Astrocyte (in vitro differentiated cells and primary cell): ENCODE measurements at regions not wholly inside any gene's neighbourhood (a gene's known extent, or its start where the extent isn't known, plus 50 kb on each side); places are given as distances from the start of the nearest gene placed in this dataset.
A peak's percentile ranks its signal among the peaks of the same experiment; 100 is the strongest.

ENCODE experiments used
- DNase-seq: peaks from one replicate; pipeline ENCODE4 v3.0.0-alpha.2; 2010; ENCODE audit warnings: low read depth
- FAIRE-seq: peaks from 2 replicates; lab custom pipeline; 2011; peaks lifted over from hg19 to GRCh38; lab: Jason Lieb, UNC
- H2AFZ ChIP-seq: 2 replicates; pipeline ENCODE4 v1.6.0; 2012; ENCODE audit warnings: low read depth, low read length, inconsistent platforms
- H3K27ac ChIP-seq: 2 replicates; pipeline ENCODE4 v1.5.1; 2011; ENCODE audit warnings: low read depth, low read length, inconsistent platforms
- H3K27me3 ChIP-seq: 2 replicates; pipeline ENCODE4 v1.6.0; 2011; ENCODE audit warnings: low read length, inconsistent platforms; ENCODE audit not compliant: insufficient read depth
- H3K36me3 ChIP-seq: 2 replicates; pipeline ENCODE4 v1.5.1; 2011; ENCODE audit warnings: low read length, inconsistent platforms; ENCODE audit not compliant: insufficient read depth
- H3K4me1 ChIP-seq: 2 replicates; pipeline ENCODE4 v1.5.1; 2011; ENCODE audit warnings: low read length, inconsistent platforms; ENCODE audit not compliant: insufficient read depth
- H3K4me2 ChIP-seq: 2 replicates; pipeline ENCODE4 v1.6.0; 2012; ENCODE audit warnings: low read length, inconsistent platforms
- H3K4me3 ChIP-seq: 2 replicates; pipeline ENCODE4 v1.5.1; 2011; ENCODE audit warnings: low read depth, mild to moderate bottlenecking, low read length, inconsistent platforms; ENCODE audit not compliant: insufficient read depth
- H3K79me2 ChIP-seq: 2 replicates; pipeline ENCODE4 v1.6.0; 2012; ENCODE audit warnings: mild to moderate bottlenecking, low read length, inconsistent platforms; ENCODE audit not compliant: insufficient read depth
- H3K9ac ChIP-seq: 2 replicates; pipeline ENCODE4 v1.6.0; 2012; ENCODE audit warnings: mild to moderate bottlenecking, low read length, inconsistent platforms
- H3K9me3 ChIP-seq: 2 replicates; pipeline ENCODE4 v1.5.1; 2012; ENCODE audit warnings: low read depth, mild to moderate bottlenecking, low read length, inconsistent platforms; ENCODE audit not compliant: insufficient read depth
- H4K20me1 ChIP-seq: 2 replicates; pipeline ENCODE4 v1.6.0; 2012; ENCODE audit warnings: low read length, inconsistent platforms; ENCODE audit not compliant: insufficient read depth
- H3K27ac Mint-ChIP-seq: one replicate; pipeline ENCODE4 v1.8.0; 2021; ENCODE audit warnings: mild to moderate bottlenecking, mixed read lengths; ENCODE audit not compliant: unreplicated experiment
- H3K27me3 Mint-ChIP-seq: one replicate; pipeline ENCODE4 v1.8.0; 2021; ENCODE audit warnings: low read depth, mixed read lengths; ENCODE audit not compliant: unreplicated experiment
- H3K36me3 Mint-ChIP-seq: one replicate; pipeline ENCODE4 v1.8.0; 2021; ENCODE audit warnings: low read depth, mixed read lengths; ENCODE audit not compliant: unreplicated experiment
- H3K4me1 Mint-ChIP-seq: one replicate; pipeline ENCODE4 v1.8.0; 2021; ENCODE audit warnings: low read depth, mixed read lengths; ENCODE audit not compliant: unreplicated experiment
- H3K4me3 Mint-ChIP-seq: one replicate; pipeline ENCODE4 v1.8.0; 2021; ENCODE audit warnings: mild to moderate bottlenecking, moderate library complexity, mixed read lengths; ENCODE audit not compliant: unreplicated experiment
- H3K9me3 Mint-ChIP-seq: one replicate; pipeline ENCODE4 v1.8.0; 2021; ENCODE audit warnings: mild to moderate bottlenecking, mixed read lengths; ENCODE audit not compliant: unreplicated experiment
- EZH2 ChIP-seq: IDR thresholded peaks from 2 replicates; pipeline ENCODE4 v1.6.1; 2012; ENCODE audit warnings: mild to moderate bottlenecking, low read length, inconsistent platforms; ENCODE audit not compliant: insufficient read depth
- TF ChIP-seq, protein P1 (sequence below): IDR thresholded peaks from 2 replicates; pipeline ENCODE4 v1.5.1; 2011; ENCODE audit warnings: low read depth, mild to moderate bottlenecking, inconsistent platforms, low read length, moderate library complexity; ENCODE audit not compliant: insufficient read depth

DNA sequence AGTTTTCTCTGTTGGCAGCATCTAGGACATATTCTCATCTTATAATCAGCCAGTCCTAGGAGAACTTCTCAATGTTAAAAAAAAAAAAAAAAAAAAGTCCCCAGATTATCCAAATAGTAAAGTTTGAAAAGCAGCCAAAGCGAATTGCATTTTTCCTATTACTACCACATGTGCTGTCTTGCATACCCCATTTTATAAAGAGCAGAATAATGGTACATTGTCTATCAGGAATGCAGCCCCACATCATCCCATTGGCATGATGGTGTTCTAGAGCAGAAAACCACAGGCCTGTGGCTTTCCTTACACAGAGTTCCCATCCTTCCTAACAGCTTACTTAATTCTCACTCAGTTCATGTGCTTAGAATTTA, 381.6 kb downstream of the TMEM38B start:
- FAIRE-seq (no peak), DNase-seq (peak; percentile 90)
- Mint-ChIP-seq H3K9me3 (no peaks in the 10 kb centered on the region), H3K4me3 (no peak overlapping the region), H3K27me3 (no peaks in the 10 kb centered on the region), H3K4me1 (peaks cover 39% of the 10 kb centered on the region), H3K36me3 (no peaks in the 10 kb centered on the region), H3K27ac (peak overlapping the region; percentile 95)
- no peak for TF ChIP-seq EZH2
- H3K27ac ChIP-seq, result peak overlapping the region; percentile 54
- H3K27me3 ChIP-seq, result no peaks in the 10 kb centered on the region
- no peaks in the 10 kb centered on the region for H3K9me3 ChIP-seq
- H3K79me2 ChIP-seq, result no peaks in the 10 kb centered on the region
- peak overlapping the region; percentile 46 for H3K4me2 ChIP-seq
- H3K4me1 ChIP-seq, result no peaks in the 10 kb centered on the region
- H2AFZ ChIP-seq, result no peak overlapping the region
- no peaks in the 10 kb centered on the region for H4K20me1 ChIP-seq
- no peaks in the 10 kb centered on the region for H3K36me3 ChIP-seq
- H3K9ac ChIP-seq, result no peak overlapping the region
- H3K4me3 ChIP-seq, result no peak overlapping the region

DNA sequence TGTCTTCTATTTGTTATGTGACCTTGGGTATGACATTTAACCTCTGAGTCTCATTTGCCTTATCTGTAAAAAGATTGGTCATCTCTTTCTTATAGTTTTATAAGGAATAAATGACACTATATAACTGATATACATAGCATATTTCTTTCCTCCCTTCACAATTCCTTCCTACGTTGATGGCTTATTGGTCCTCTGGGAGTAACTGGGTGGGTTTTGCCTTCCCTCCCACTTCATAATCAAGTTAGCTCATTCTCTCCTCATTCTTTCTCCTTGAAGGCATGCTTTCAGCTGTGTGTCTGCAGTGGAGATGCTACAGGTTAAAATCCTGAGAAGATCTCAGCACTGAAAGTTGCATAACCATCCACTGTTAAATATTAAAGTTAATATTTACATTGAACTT, 382.4 kb downstream of the TMEM38B start:
- Mint-ChIP-seq H3K4me1 (peaks cover 39% of the 10 kb centered on the region), H3K9me3 (no peaks in the 10 kb centered on the region), H3K27me3 (no peaks in the 10 kb centered on the region), H3K4me3 (no peak overlapping the region), H3K36me3 (no peaks in the 10 kb centered on the region), H3K27ac (peak overlapping the region; percentile 95)
- H3K27ac ChIP-seq, result no peak overlapping the region
- no peaks in the 10 kb centered on the region for H4K20me1 ChIP-seq
- H3K9me3 ChIP-seq, result no peaks in the 10 kb centered on the region
- FAIRE-seq (no peak), DNase-seq (no peak)
- TF ChIP-seq, protein P1, sequence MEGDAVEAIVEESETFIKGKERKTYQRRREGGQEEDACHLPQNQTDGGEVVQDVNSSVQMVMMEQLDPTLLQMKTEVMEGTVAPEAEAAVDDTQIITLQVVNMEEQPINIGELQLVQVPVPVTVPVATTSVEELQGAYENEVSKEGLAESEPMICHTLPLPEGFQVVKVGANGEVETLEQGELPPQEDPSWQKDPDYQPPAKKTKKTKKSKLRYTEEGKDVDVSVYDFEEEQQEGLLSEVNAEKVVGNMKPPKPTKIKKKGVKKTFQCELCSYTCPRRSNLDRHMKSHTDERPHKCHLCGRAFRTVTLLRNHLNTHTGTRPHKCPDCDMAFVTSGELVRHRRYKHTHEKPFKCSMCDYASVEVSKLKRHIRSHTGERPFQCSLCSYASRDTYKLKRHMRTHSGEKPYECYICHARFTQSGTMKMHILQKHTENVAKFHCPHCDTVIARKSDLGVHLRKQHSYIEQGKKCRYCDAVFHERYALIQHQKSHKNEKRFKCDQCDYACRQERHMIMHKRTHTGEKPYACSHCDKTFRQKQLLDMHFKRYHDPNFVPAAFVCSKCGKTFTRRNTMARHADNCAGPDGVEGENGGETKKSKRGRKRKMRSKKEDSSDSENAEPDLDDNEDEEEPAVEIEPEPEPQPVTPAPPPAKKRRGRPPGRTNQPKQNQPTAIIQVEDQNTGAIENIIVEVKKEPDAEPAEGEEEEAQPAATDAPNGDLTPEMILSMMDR, result no peak
- TF ChIP-seq EZH2, result no peak
- no peaks in the 10 kb centered on the region for H3K4me1 ChIP-seq
- H3K4me3 ChIP-seq, result no peak overlapping the region
- no peak overlapping the region for H3K9ac ChIP-seq
- no peaks in the 10 kb centered on the region for H3K79me2 ChIP-seq
- H3K4me2 ChIP-seq, result no peak overlapping the region
- H3K36me3 ChIP-seq, result no peaks in the 10 kb centered on the region
- H2AFZ ChIP-seq, result no peak overlapping the region
- H3K27me3 ChIP-seq, result no peaks in the 10 kb centered on the region

DNA sequence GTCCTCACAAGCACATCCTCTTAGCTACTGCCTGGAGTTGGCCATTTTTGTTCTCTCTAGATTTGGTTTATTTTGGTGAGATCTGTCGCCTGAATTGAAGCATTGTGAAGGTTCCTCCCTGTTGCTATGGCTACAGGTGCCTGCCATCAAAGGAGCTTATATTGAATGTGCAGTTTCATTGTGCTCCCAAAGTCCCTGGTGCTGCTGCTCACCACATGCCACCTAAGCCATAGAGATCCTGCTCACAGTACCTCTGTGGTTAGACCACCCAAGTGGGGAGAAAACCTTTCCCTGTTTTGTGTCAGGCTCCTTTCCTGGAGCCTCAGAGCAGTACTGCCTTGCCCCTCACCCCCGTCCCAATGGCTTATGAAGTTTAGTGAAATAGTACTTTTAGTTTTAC, 383.4 kb downstream of the TMEM38B start:
- Histone ChIP-seq H3K4me1 (no peaks in the 10 kb centered on the region), H3K9me3 (no peaks in the 10 kb centered on the region), H3K9ac (no peak overlapping the region), H3K27me3 (no peaks in the 10 kb centered on the region), H4K20me1 (no peaks in the 10 kb centered on the region), H3K79me2 (no peaks in the 10 kb centered on the region), H2AFZ (no peak overlapping the region), H3K4me2 (no peak overlapping the region), H3K27ac (no peak overlapping the region), H3K36me3 (no peaks in the 10 kb centered on the region), H3K4me3 (no peak overlapping the region)
- Mint-ChIP-seq H3K27me3 (no peaks in the 10 kb centered on the region), H3K27ac (no peak overlapping the region), H3K9me3 (no peaks in the 10 kb centered on the region), H3K36me3 (no peaks in the 10 kb centered on the region), H3K4me1 (peaks cover 34% of the 10 kb centered on the region), H3K4me3 (no peak overlapping the region)
- no peak for FAIRE-seq
- TF ChIP-seq, protein P1, result no peak
- TF ChIP-seq EZH2, result no peak
- DNase-seq, result no peak
